ENCODE measurements at regions not wholly inside any gene's neighbourhood (a gene's known extent, or its start where the extent isn't known, plus 50 kb on each side); places are given as distances from the start of the nearest gene placed in this dataset.

GRCh38 chr6:21300439-21300838 is 293.1 kb upstream of the SOX4 start:
- Histone ChIP-seq H3K4me3 (ENCODE audit: low read length) (no peak overlapping the region), H3K36me3 (ENCODE audit: insufficient read depth, low read length) (no peaks in the 10 kb centered on the region)
- TF ChIP-seq SMC3 (conservative IDR thresholded peaks at IDR 0.05; ENCODE audit: poor library complexity), result no peak
- TF ChIP-seq RAD21 (conservative IDR thresholded peaks at IDR 0.05), result no peak

GRCh38 chr6:21305893-21306332 is 287.6 kb upstream of the SOX4 start:
- Histone ChIP-seq H3K9ac (ENCODE audit: low read length) (no peak overlapping the region), H4K20me1 (ENCODE audit: insufficient read depth) (no peaks in the 10 kb centered on the region), H3K27ac (ENCODE audit: low read length) (no peak overlapping the region), H3K9me3 (ENCODE audit: low read length) (no peaks in the 10 kb centered on the region), H3K9me2 (ENCODE audit: insufficient read depth, low read length) (no peaks in the 10 kb centered on the region), H3K4me3 (ENCODE audit: low read length) (no peak overlapping the region), H3K27me3 (ENCODE audit: insufficient read depth, low read depth, low read length) (no peaks in the 10 kb centered on the region), H3F3A (ENCODE audit: insufficient read depth, low read length, poor library complexity, severe bottlenecking) (no peaks in the 10 kb centered on the region), H2AFZ (ENCODE audit: low read depth, low read length) (no peak overlapping the region), H3K4me2 (ENCODE audit: low read length) (no peak overlapping the region), H3K36me3 (ENCODE audit: insufficient read depth, low read length) (no peaks in the 10 kb centered on the region), H3K79me2 (replicated peaks; ENCODE audit: insufficient read depth, low read length) (no peaks in the 10 kb centered on the region)
- TF ChIP-seq EP300 (conservative IDR thresholded peaks at IDR 0.05; ENCODE audit: poor library complexity, severe bottlenecking) (no peak), RAD21 (conservative IDR thresholded peaks at IDR 0.05) (no peak), SMC3 (conservative IDR thresholded peaks at IDR 0.05; ENCODE audit: poor library complexity) (no peak), TAF1 (IDR thresholded peaks at IDR 0.05; ENCODE audit: low read depth) (no peak), EZH2 (IDR thresholded peaks at IDR 0.05; ENCODE audit: borderline replicate concordance, insufficient read depth, low read length, poor library complexity, severe bottlenecking) (no peak), CTCF (IDR thresholded peaks at IDR 0.05; ENCODE audit: poor library complexity, severe bottlenecking) (no peak), REST (IDR thresholded peaks at IDR 0.05; ENCODE audit: borderline replicate concordance) (no peak), MXI1 (conservative IDR thresholded peaks at IDR 0.05; ENCODE audit: poor library complexity, severe bottlenecking) (no peak)

More at GRCh38 chr6:21300439-21300838, 293.1 kb upstream of the SOX4 start:
- Histone ChIP-seq H3K79me2 (replicated peaks; ENCODE audit: insufficient read depth, low read length) (no peaks in the 10 kb centered on the region), H3K9ac (ENCODE audit: low read length) (no peak overlapping the region), H4K20me1 (ENCODE audit: insufficient read depth) (no peaks in the 10 kb centered on the region), H3K27me3 (ENCODE audit: insufficient read depth, low read depth, low read length) (no peaks in the 10 kb centered on the region), H3K27ac (ENCODE audit: low read length) (no peak overlapping the region), H3K9me3 (ENCODE audit: low read length) (no peaks in the 10 kb centered on the region), H2AFZ (ENCODE audit: low read depth, low read length) (no peak overlapping the region), H3K9me2 (ENCODE audit: insufficient read depth, low read length) (no peaks in the 10 kb centered on the region), H3F3A (ENCODE audit: insufficient read depth, low read length, poor library complexity, severe bottlenecking) (no peaks in the 10 kb centered on the region), H3K4me2 (ENCODE audit: low read length) (no peak overlapping the region)

GRCh38 chr6:21306546-21306945 is 287.0 kb upstream of the SOX4 start:
- Histone ChIP-seq H3K79me2 (replicated peaks; ENCODE audit: insufficient read depth, low read length) (no peaks in the 10 kb centered on the region), H4K20me1 (ENCODE audit: insufficient read depth) (no peaks in the 10 kb centered on the region), H3K36me3 (ENCODE audit: insufficient read depth, low read length) (no peaks in the 10 kb centered on the region), H3K4me2 (ENCODE audit: low read length) (no peak overlapping the region), H3K9ac (ENCODE audit: low read length) (no peak overlapping the region), H3K9me2 (ENCODE audit: insufficient read depth, low read length) (no peaks in the 10 kb centered on the region), H3K9me3 (ENCODE audit: low read length) (no peaks in the 10 kb centered on the region), H3K27ac (ENCODE audit: low read length) (no peak overlapping the region), H3K4me3 (ENCODE audit: low read length) (no peak overlapping the region), H3F3A (ENCODE audit: insufficient read depth, low read length, poor library complexity, severe bottlenecking) (no peaks in the 10 kb centered on the region), H3K27me3 (ENCODE audit: insufficient read depth, low read depth, low read length) (no peaks in the 10 kb centered on the region), H2AFZ (ENCODE audit: low read depth, low read length) (no peak overlapping the region)
- TF ChIP-seq TAF1 (IDR thresholded peaks at IDR 0.05; ENCODE audit: low read depth), result no peak
- no peak for TF ChIP-seq EP300 (conservative IDR thresholded peaks at IDR 0.05; ENCODE audit: poor library complexity, severe bottlenecking)
- no peak for TF ChIP-seq MXI1 (conservative IDR thresholded peaks at IDR 0.05; ENCODE audit: poor library complexity, severe bottlenecking)
- no peak for TF ChIP-seq REST (IDR thresholded peaks at IDR 0.05; ENCODE audit: borderline replicate concordance)
- no peak for TF ChIP-seq SMC3 (conservative IDR thresholded peaks at IDR 0.05; ENCODE audit: poor library complexity)
- no peak for TF ChIP-seq EZH2 (IDR thresholded peaks at IDR 0.05; ENCODE audit: borderline replicate concordance, insufficient read depth, low read length, poor library complexity, severe bottlenecking)
- no peak for TF ChIP-seq CTCF (IDR thresholded peaks at IDR 0.05; ENCODE audit: poor library complexity, severe bottlenecking)
- no peak for TF ChIP-seq RAD21 (conservative IDR thresholded peaks at IDR 0.05)
- TF ChIP-seq POLR2AphosphoS5 (IDR thresholded peaks at IDR 0.05), result no peak
